Uterus (tissue), 2 donors: ENCODE measurements at regions not wholly inside any gene's neighbourhood (a gene's known extent, or its start where the extent isn't known, plus 50 kb on each side); places are given as distances from the start of the nearest gene placed in this dataset.

Experiments used
- CTCF ChIP-seq, 4 experiments: fragments of 200-600 bp in 2 of 4; fragments of 450-650 bp in 2 of 4; sonication (generic) in 2 of 4; IDR thresholded peaks; one replicate each; pipeline ENCODE4 v1.5.1; 2016 to 2019; ENCODE audit warnings: antibody characterized with exemption in 4 of 4, mild to moderate bottlenecking in 2 of 4, moderate library complexity in 1 of 4
- POLR2A ChIP-seq, 2 donors: fragments of 450-650 bp; IDR thresholded peaks; one replicate each; pipeline ENCODE4 v1.6.1; 2016; ENCODE audit warnings: antibody characterized with exemption in 2 of 2, mild to moderate bottlenecking in 1 of 2, moderate library complexity in 1 of 2

- no peak for TF ChIP-seq CTCF (IDR thresholded peaks at IDR 0.05)
- TF ChIP-seq POLR2A (IDR thresholded peaks at IDR 0.05): no peak
Observed at GRCh38 chr3:34408088-34408487, 609.7 kb downstream of the PDCD6IP start.
